Loucy (cell line): ENCODE measurements at regions not wholly inside any gene's neighbourhood (a gene's known extent, or its start where the extent isn't known, plus 50 kb on each side); places are given as distances from the start of the nearest gene placed in this dataset.

Source experiments
- H2AFZ ChIP-seq: fragments of 200-600 bp; sonication (generic); 2 replicates; pipeline ENCODE4 v1.6.0; 2016; ENCODE audit warnings: antibody characterized with exemption, mild to moderate bottlenecking, low read length, moderate library complexity
- H3F3A ChIP-seq: fragments of 200-600 bp; 2 replicates; pipeline ENCODE4 v1.6.0; 2016; ENCODE audit warnings: antibody characterized with exemption, low read depth, mild to moderate bottlenecking
- H3K27me3 ChIP-seq: fragments of 200-600 bp; sonication (generic); 2 replicates; pipeline ENCODE4 v1.6.1; 2014; ENCODE audit warnings: low read length, mild to moderate bottlenecking; ENCODE audit not compliant: insufficient read depth, poor library complexity, severe bottlenecking
- H3K36me3 ChIP-seq: fragments of 200-600 bp; sonication (generic); 2 replicates; pipeline ENCODE4 v1.6.1; 2016; ENCODE audit warnings: low read length; ENCODE audit not compliant: insufficient read depth
- H3K4me1 ChIP-seq: fragments of 200-600 bp; sonication (generic); 2 replicates; pipeline ENCODE4 v1.5.1; 2014; ENCODE audit warnings: low read length, mild to moderate bottlenecking; ENCODE audit not compliant: insufficient read depth, poor library complexity, severe bottlenecking
- H3K4me2 ChIP-seq: fragments of 200-600 bp; sonication (generic); 2 replicates; pipeline ENCODE4 v1.6.0; 2014; ENCODE audit warnings: antibody characterized with exemption, low read length, low read depth, mild to moderate bottlenecking; ENCODE audit not compliant: poor library complexity, severe bottlenecking
- H3K4me3 ChIP-seq: fragments of 200-600 bp; sonication (generic); 2 replicates; pipeline ENCODE4 v1.5.1; 2014; ENCODE audit warnings: low read length, mild to moderate bottlenecking, mixed read lengths; ENCODE audit not compliant: poor library complexity, severe bottlenecking
- H3K79me2 ChIP-seq: fragments of 200-600 bp; sonication (generic); 2 replicates; pipeline ENCODE4 v1.6.1; 2014; ENCODE audit warnings: low read length; ENCODE audit not compliant: insufficient read depth
- H3K9ac ChIP-seq: fragments of 200-600 bp; sonication (generic); 2 replicates; pipeline ENCODE4 v1.6.0; 2014; ENCODE audit warnings: mild to moderate bottlenecking, low read depth, low read length, moderate library complexity; ENCODE audit not compliant: poor library complexity, severe bottlenecking
- H3K9me2 ChIP-seq: fragments of 200-600 bp; sonication (generic); replicated peaks from 2 replicates; pipeline ENCODE4 v1.6.1; 2016; ENCODE audit warnings: low read depth, low read length, mixed read lengths
- H3K9me3 ChIP-seq: fragments of 200-600 bp; sonication (generic); 2 replicates; pipeline ENCODE4 v1.6.1; 2014; ENCODE audit warnings: mild to moderate bottlenecking, antibody characterized with exemption, low read length, low read depth; ENCODE audit not compliant: insufficient read depth
- H4K20me1 ChIP-seq: fragments of 200-600 bp; sonication (generic); 2 replicates; pipeline ENCODE4 v1.6.0; 2014; ENCODE audit warnings: antibody characterized with exemption, low read length, mild to moderate bottlenecking; ENCODE audit not compliant: insufficient read depth, poor library complexity, severe bottlenecking
- CTCF ChIP-seq: fragments of 200-600 bp; sonication (generic); conservative IDR thresholded peaks from 2 replicates; pipeline ENCODE4 v1.5.1; 2014; ENCODE audit warnings: mild to moderate bottlenecking, antibody characterized with exemption, low read length
- EZH2phosphoT487 ChIP-seq: fragments of 200-600 bp; IDR thresholded peaks from 2 replicates; pipeline ENCODE4 v1.6.1; 2018; ENCODE audit warnings: antibody characterized with exemption, mild to moderate bottlenecking, moderate library complexity, borderline replicate concordance

GRCh38 chr3:79847928-79848327, 80.1 kb upstream of the ROBO1 start:
- Histone ChIP-seq H3K9ac (no peak overlapping the region), H3K4me1 (no peaks in the 10 kb centered on the region), H3K27me3 (no peaks in the 10 kb centered on the region), H2AFZ (peak overlapping the region; percentile 60), H4K20me1 (no peaks in the 10 kb centered on the region), H3F3A (no peaks in the 10 kb centered on the region), H3K36me3 (no peaks in the 10 kb centered on the region), H3K9me3 (no peaks in the 10 kb centered on the region), H3K9me2 (no peaks in the 10 kb centered on the region), H3K4me3 (no peak overlapping the region), H3K4me2 (no peak overlapping the region), H3K79me2 (no peaks in the 10 kb centered on the region)
- TF ChIP-seq EZH2phosphoT487 (no peak), CTCF (no peak)

- H3K9ac ChIP-seq = no peak overlapping the region
- no peaks in the 10 kb centered on the region for H3F3A ChIP-seq
- no peaks in the 10 kb centered on the region for H3K9me3 ChIP-seq
- TF ChIP-seq EZH2phosphoT487 = no peak
- peak; percentile 73 for TF ChIP-seq CTCF
- H3K36me3 ChIP-seq = no peaks in the 10 kb centered on the region
- H3K4me1 ChIP-seq = no peaks in the 10 kb centered on the region
- no peak overlapping the region for H3K4me2 ChIP-seq
- no peaks in the 10 kb centered on the region for H3K9me2 ChIP-seq
- H3K27me3 ChIP-seq = no peaks in the 10 kb centered on the region
- H3K4me3 ChIP-seq = no peak overlapping the region
- H2AFZ ChIP-seq = no peak overlapping the region
- H4K20me1 ChIP-seq = no peaks in the 10 kb centered on the region
- no peaks in the 10 kb centered on the region for H3K79me2 ChIP-seq
These were observed 78.5 kb upstream of the ROBO1 start for GRCh38 chr3:79846148-79846933.

GRCh38 chr3:79845546-79845945, 77.7 kb upstream of the ROBO1 start:
- no peak overlapping the region for H3K9ac ChIP-seq
- H4K20me1 ChIP-seq = no peaks in the 10 kb centered on the region
- no peak for TF ChIP-seq CTCF
- no peak for TF ChIP-seq EZH2phosphoT487
- no peak overlapping the region for H3K4me3 ChIP-seq
- no peaks in the 10 kb centered on the region for H3F3A ChIP-seq
- H3K27me3 ChIP-seq = no peaks in the 10 kb centered on the region
- no peak overlapping the region for H2AFZ ChIP-seq
- no peaks in the 10 kb centered on the region for H3K36me3 ChIP-seq
- no peak overlapping the region for H3K4me2 ChIP-seq
- no peaks in the 10 kb centered on the region for H3K4me1 ChIP-seq
- no peaks in the 10 kb centered on the region for H3K79me2 ChIP-seq
- H3K9me2 ChIP-seq = no peaks in the 10 kb centered on the region
- H3K9me3 ChIP-seq = no peaks in the 10 kb centered on the region
